PC-3 (cell line): ENCODE measurements at regions not wholly inside any gene's neighbourhood (a gene's known extent, or its start where the extent isn't known, plus 50 kb on each side); places are given as distances from the start of the nearest gene placed in this dataset.

Experiments
- ATAC-seq: fragments of 200-7000 bp; cut with Tn5 transposase; 2 replicates; pipeline ENCODE4 v1.9.1; 2020; ENCODE audit warnings: mild to moderate bottlenecking, moderate library complexity
- BruUV-seq: library from RNA; stranded (reverse); fragments of 400-500 nt; replicated peaks from 2 replicates; lab custom pipeline; 2021; lab: Mats Ljungman, UMichigan
- CTCF ChIA-PET: fragments of 300-600 bp; sonication (Branson Sonifier 250); formaldehyde crosslinking; loops from one replicate; lab custom pipeline; 2022; ENCODE audit warnings: antibody characterized with exemption; lab: Charles Lee
- POLR2A ChIA-PET: fragments of 300-600 bp; sonication (Branson Sonifier 250); formaldehyde crosslinking; loops from one replicate; lab custom pipeline; 2022; ENCODE audit warnings: antibody characterized with exemption; ENCODE audit not compliant: unreplicated experiment; lab: Charles Lee
- DNase-seq: peaks from one replicate; pipeline ENCODE4 v3.0.0-alpha.2; 2015
- H2AFZ ChIP-seq: fragments of 300-600 bp; sonication (generic); 2 replicates; pipeline ENCODE4 v1.6.0; 2016; ENCODE audit warnings: antibody characterized with exemption, low read length
- H3F3A ChIP-seq: fragments of 300-600 bp; sonication (generic); one replicate; pipeline ENCODE4 v1.6.0; 2017; ENCODE audit warnings: antibody characterized with exemption, low read length, control low read depth, mild to moderate bottlenecking; ENCODE audit not compliant: unreplicated experiment
- H3K27ac ChIP-seq: fragments of 300-600 bp; sonication (generic); 2 replicates; pipeline ENCODE4 v1.5.1; 2016; ENCODE audit warnings: mild to moderate bottlenecking, low read length
- H3K27me3 ChIP-seq: fragments of 300-600 bp; sonication (generic); 2 replicates; pipeline ENCODE4 v1.6.1; 2016; ENCODE audit warnings: low read length, mixed read lengths
- H3K36me3 ChIP-seq: fragments of 300-600 bp; sonication (generic); 2 replicates; pipeline ENCODE4 v1.6.1; 2016; ENCODE audit warnings: low read depth, mixed run types, low read length, mixed read lengths
- H3K4me1 ChIP-seq: fragments of 300-600 bp; sonication (generic); 2 replicates; pipeline ENCODE4 v1.5.1; 2016; ENCODE audit warnings: low read length; ENCODE audit not compliant: insufficient read depth
- H3K4me2 ChIP-seq: fragments of 300-600 bp; sonication (generic); 2 replicates; pipeline ENCODE4 v1.6.0; 2016; ENCODE audit warnings: low read length
- H3K4me3 ChIP-seq: fragments of 300-600 bp; sonication (generic); 2 replicates; pipeline ENCODE4 v1.5.1; 2016; ENCODE audit warnings: mild to moderate bottlenecking, low read length, mixed read lengths
- H3K79me2 ChIP-seq: fragments of 300-600 bp; sonication (generic); 2 replicates; pipeline ENCODE4 v1.6.1; 2017; ENCODE audit warnings: low read length, mixed read lengths
- H3K9ac ChIP-seq: fragments of 300-600 bp; sonication (generic); 2 replicates; pipeline ENCODE4 v1.6.0; 2016; ENCODE audit warnings: mild to moderate bottlenecking, low read length
- H3K9me2 ChIP-seq: fragments of 300-600 bp; sonication (generic); replicated peaks from 2 replicates; pipeline ENCODE4 v1.6.1; 2016; ENCODE audit warnings: mixed run types, low read length, mixed read lengths
- H3K9me3 ChIP-seq: fragments of 300-600 bp; sonication (generic); 2 replicates; pipeline ENCODE4 v1.6.1; 2016; ENCODE audit warnings: low read length, mixed read lengths
- H4K20me1 ChIP-seq: fragments of 300-600 bp; sonication (generic); 2 replicates; pipeline ENCODE4 v1.6.1; 2016; ENCODE audit warnings: low read length, mixed read lengths
- CTCF ChIP-seq: fragments of 300-600 bp; sonication (generic); conservative IDR thresholded peaks from 2 replicates; pipeline ENCODE4 v1.5.1; 2017; ENCODE audit warnings: antibody characterized with exemption, low read depth, mild to moderate bottlenecking, low read length
- EZH2 ChIP-seq: fragments of 300-600 bp; sonication (generic); IDR thresholded peaks from one replicate; pipeline ENCODE4 v1.6.1; 2017; ENCODE audit warnings: antibody characterized with exemption, mild to moderate bottlenecking, low read length; ENCODE audit not compliant: unreplicated experiment
- EZH2phosphoT487 ChIP-seq: fragments of 300-600 bp; sonication (generic); IDR thresholded peaks from 2 replicates; pipeline ENCODE4 v1.6.1; 2018; ENCODE audit warnings: mild to moderate bottlenecking, antibody characterized with exemption, low read length, borderline replicate concordance
- intact Hi-C: fragments of 100-400 bp; cut with micrococcal nuclease; formaldehyde crosslinking; loops from 2 replicates; pipeline ENCODE4 v1.9.0; 2023

DNA sequence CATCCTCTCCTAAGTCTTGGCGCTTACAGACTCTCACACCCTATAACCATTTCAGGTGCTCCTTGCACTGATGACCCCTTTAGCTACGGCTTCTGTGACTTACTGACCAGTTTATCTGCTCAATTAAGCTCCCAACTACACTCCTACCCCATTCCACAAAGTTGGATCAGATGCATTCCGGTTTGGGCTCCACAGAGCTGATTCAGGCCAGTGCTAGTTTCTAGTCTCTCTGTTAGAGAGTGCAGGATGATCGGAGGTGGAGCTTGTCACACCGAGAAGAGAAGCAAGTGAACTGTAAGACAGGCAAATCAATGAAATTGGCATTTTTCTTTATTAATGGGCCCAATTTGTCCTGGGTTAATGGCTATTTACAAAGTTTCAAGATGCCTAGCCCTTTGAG is 436.8 kb upstream of the CADM1 start:
- no peaks in the 10 kb centered on the region for H3K79me2 ChIP-seq
- ATAC-seq (no peak), DNase-seq (no peak)
- intact Hi-C loops, result no loop called here
- H3K4me2 ChIP-seq, result no peak overlapping the region
- no peaks in the 10 kb centered on the region for H3K36me3 ChIP-seq
- peaks cover 36% of the 10 kb centered on the region for H3K9me3 ChIP-seq
- POLR2A ChIA-PET, result no interaction called here
- H3K27me3 ChIP-seq, result no peaks in the 10 kb centered on the region
- H2AFZ ChIP-seq, result no peak overlapping the region
- TF ChIP-seq EZH2phosphoT487, result no peak
- TF ChIP-seq CTCF, result no peak
- TF ChIP-seq EZH2, result no peak
- no peak overlapping the region for H3K4me3 ChIP-seq
- no peaks in the 10 kb centered on the region for H3F3A ChIP-seq
- H3K9ac ChIP-seq, result no peak overlapping the region
- H3K4me1 ChIP-seq, result no peaks in the 10 kb centered on the region
- no peak overlapping the region for H3K27ac ChIP-seq
- H3K9me2 ChIP-seq, result no peaks in the 10 kb centered on the region
- no TSS peak for BruUV-seq
- CTCF ChIA-PET, result no interaction called here
- H4K20me1 ChIP-seq, result no peaks in the 10 kb centered on the region

GRCh38 chr11:115939731-115940421 is 435.7 kb upstream of the CADM1 start:
- Histone ChIP-seq H3K9me3 (peaks cover 29% of the 10 kb centered on the region), H3K27ac (no peak overlapping the region), H3K79me2 (no peaks in the 10 kb centered on the region), H3K4me2 (no peak overlapping the region), H2AFZ (no peak overlapping the region), H3F3A (no peaks in the 10 kb centered on the region), H3K9me2 (no peaks in the 10 kb centered on the region), H3K9ac (no peak overlapping the region), H3K4me3 (no peak overlapping the region), H3K27me3 (no peaks in the 10 kb centered on the region), H4K20me1 (no peaks in the 10 kb centered on the region), H3K4me1 (no peaks in the 10 kb centered on the region), H3K36me3 (no peaks in the 10 kb centered on the region)
- intact Hi-C loops, result no loop called here
- POLR2A ChIA-PET, result no interaction called here
- no peak for TF ChIP-seq EZH2phosphoT487
- TF ChIP-seq CTCF, result no peak
- TF ChIP-seq EZH2, result no peak
- BruUV-seq, result no TSS peak
- DNase-seq (no peak), ATAC-seq (no peak)
- CTCF ChIA-PET, result no interaction called here

- no peaks in the 10 kb centered on the region for H3K36me3 ChIP-seq
- no peak overlapping the region for H3K27ac ChIP-seq
- DNase-seq, result no peak
- no peak overlapping the region for H3K4me3 ChIP-seq
- H3K9ac ChIP-seq, result no peak overlapping the region
- H3K9me2 ChIP-seq, result no peaks in the 10 kb centered on the region
- H3K27me3 ChIP-seq, result no peaks in the 10 kb centered on the region
- BruUV-seq, result no TSS peak
- H3K79me2 ChIP-seq, result no peaks in the 10 kb centered on the region
- intact Hi-C loops, result no loop called here
- POLR2A ChIA-PET, result no interaction called here
- no peak overlapping the region for H2AFZ ChIP-seq
- no peaks in the 10 kb centered on the region for H3F3A ChIP-seq
- TF ChIP-seq EZH2phosphoT487 (no peak), CTCF (no peak), EZH2 (no peak)
- no peaks in the 10 kb centered on the region for H4K20me1 ChIP-seq
- H3K4me1 ChIP-seq, result no peaks in the 10 kb centered on the region
- H3K4me2 ChIP-seq, result no peak overlapping the region
- peaks cover 26% of the 10 kb centered on the region; the same call in 1 of the 2 replicates for H3K9me3 ChIP-seq
- CTCF ChIA-PET, result no interaction called here
- ATAC-seq, result no peak
Measured at GRCh38 chr11:115939104-115939730, 435.0 kb upstream of the CADM1 start.
